ENCODE measurements at regions not wholly inside any gene's neighbourhood (a gene's known extent, or its start where the extent isn't known, plus 50 kb on each side); places are given as distances from the start of the nearest gene placed in this dataset.

- TF ChIP-seq EZH2phosphoT487 (IDR thresholded peaks at IDR 0.05) = no peak
- no peak for TF ChIP-seq EZH2 (IDR thresholded peaks at IDR 0.05)
- no peak for TF ChIP-seq CTCF (IDR thresholded peaks at IDR 0.05)
Measured at GRCh38 chr14:62505045-62505444, 540.2 kb downstream of the KCNH5 start.

All from neural progenitor cell (in vitro differentiated cells).